Activated CD8-positive, alpha-beta T cell treated with anti-CD3 and anti-CD28 coated beads for 36 hours (primary cell): ENCODE measurements at regions not wholly inside any gene's neighbourhood (a gene's known extent, or its start where the extent isn't known, plus 50 kb on each side); places are given as distances from the start of the nearest gene placed in this dataset.

Experiments used
- ATAC-seq: fragments of 200-7000 bp; cut with Tn5 transposase; one replicate; pipeline ENCODE4 v1.10.0; 2021; ENCODE audit warnings: mild to moderate bottlenecking, moderate library complexity
- CTCF ChIA-PET: fragments of 350-600 bp; sonication (Branson Sonifier 250); formaldehyde crosslinking; loops from one replicate; lab custom pipeline; 2021; ENCODE audit warnings: antibody characterized with exemption; lab: Charles Lee
- POLR2A ChIA-PET: fragments of 350-600 bp; sonication (Branson Sonifier 250); formaldehyde crosslinking; loops from one replicate; lab custom pipeline; 2021; ENCODE audit warnings: antibody characterized with exemption; lab: Charles Lee
- DNase-seq: peaks from one replicate; pipeline ENCODE4 v3.0.0-alpha.2; 2020
- H3K27ac Mint-ChIP-seq: one replicate; pipeline ENCODE4 v1.8.0; 2021; ENCODE audit warnings: mild to moderate bottlenecking, mixed read lengths
- H3K27me3 Mint-ChIP-seq: one replicate; pipeline ENCODE4 v1.8.0; 2021; ENCODE audit warnings: mixed read lengths
- H3K36me3 Mint-ChIP-seq: one replicate; pipeline ENCODE4 v1.8.0; 2021; ENCODE audit warnings: low read depth, mixed read lengths
- H3K4me1 Mint-ChIP-seq: one replicate; pipeline ENCODE4 v1.8.0; 2021; ENCODE audit warnings: low read depth, mixed read lengths
- H3K4me3 Mint-ChIP-seq: one replicate; pipeline ENCODE4 v1.8.0; 2021; ENCODE audit warnings: mild to moderate bottlenecking, moderate library complexity, mixed read lengths
- H3K9me3 Mint-ChIP-seq: one replicate; pipeline ENCODE4 v1.8.0; 2021; ENCODE audit warnings: mixed read lengths
- CTCF ChIP-seq: fragments of 200-600 bp; IDR thresholded peaks from one replicate; pipeline ENCODE4 v1.8.0; 2022; ENCODE audit warnings: antibody characterized with exemption, mild to moderate bottlenecking
- intact Hi-C: fragments of 100-400 bp; cut with micrococcal nuclease; formaldehyde crosslinking; loops from one replicate; pipeline ENCODE4 v1.10.0; 2022

GRCh38 chr20:24402188-24402587 is 67.2 kb upstream of the SYNDIG1 start:
- no peak for DNase-seq
- ATAC-seq = no peak
- POLR2A ChIA-PET = no interaction called here
- Mint-ChIP-seq H3K36me3 (no peaks in the 10 kb centered on the region), H3K9me3 (peaks cover 3% of the 10 kb centered on the region), H3K4me3 (no peak overlapping the region), H3K4me1 (peaks cover 16% of the 10 kb centered on the region), H3K27ac (no peak overlapping the region), H3K27me3 (no peaks in the 10 kb centered on the region)
- intact Hi-C loops = no loop called here
- CTCF ChIA-PET = no interaction called here
- no peak for TF ChIP-seq CTCF

GRCh38 chr20:24395151-24395550 is 74.3 kb upstream of the SYNDIG1 start:
- ATAC-seq = no peak
- TF ChIP-seq CTCF = no peak
- DNase-seq = no peak
- CTCF ChIA-PET = no interaction called here
- peaks cover 3% of the 10 kb centered on the region for H3K9me3 Mint-ChIP-seq
- POLR2A ChIA-PET = no interaction called here
- H3K27me3 Mint-ChIP-seq = no peaks in the 10 kb centered on the region
- intact Hi-C loops = no loop called here
- H3K4me3 Mint-ChIP-seq = no peak overlapping the region
- H3K4me1 Mint-ChIP-seq = peaks cover 6% of the 10 kb centered on the region
- H3K27ac Mint-ChIP-seq = no peak overlapping the region
- H3K36me3 Mint-ChIP-seq = no peaks in the 10 kb centered on the region

GRCh38 chr20:24393903-24394302 is 75.5 kb upstream of the SYNDIG1 start:
- Mint-ChIP-seq H3K9me3 (peaks cover 3% of the 10 kb centered on the region), H3K4me3 (no peak overlapping the region), H3K27ac (no peak overlapping the region), H3K4me1 (peaks cover 18% of the 10 kb centered on the region), H3K27me3 (no peaks in the 10 kb centered on the region), H3K36me3 (no peaks in the 10 kb centered on the region)
- DNase-seq (no peak), ATAC-seq (no peak)
- CTCF ChIA-PET = no interaction called here
- POLR2A ChIA-PET = no interaction called here
- intact Hi-C loops = no loop called here
- TF ChIP-seq CTCF = no peak

GRCh38 chr20:24392612-24393011 is 76.8 kb upstream of the SYNDIG1 start:
- H3K4me1 Mint-ChIP-seq = peaks cover 25% of the 10 kb centered on the region
- no peak overlapping the region for H3K27ac Mint-ChIP-seq
- H3K9me3 Mint-ChIP-seq = no peaks in the 10 kb centered on the region
- DNase-seq (no peak), ATAC-seq (no peak)
- no peaks in the 10 kb centered on the region for H3K36me3 Mint-ChIP-seq
- ChIA-PET POLR2A (no interaction called here), CTCF (no interaction called here)
- no peak for TF ChIP-seq CTCF
- H3K4me3 Mint-ChIP-seq = no peak overlapping the region
- intact Hi-C loops = no loop called here
- no peaks in the 10 kb centered on the region for H3K27me3 Mint-ChIP-seq

- H3K27ac Mint-ChIP-seq = peak overlapping the region; percentile 58
- no peak for TF ChIP-seq CTCF
- no peaks in the 10 kb centered on the region for H3K27me3 Mint-ChIP-seq
- ChIA-PET CTCF (no interaction called here), POLR2A (no interaction called here)
- H3K4me3 Mint-ChIP-seq = no peak overlapping the region
- no peaks in the 10 kb centered on the region for H3K36me3 Mint-ChIP-seq
- intact Hi-C loops = no loop called here
- peak; percentile 57 for DNase-seq
- H3K4me1 Mint-ChIP-seq = peaks cover 34% of the 10 kb centered on the region
- peak; percentile 96 for ATAC-seq
- no peaks in the 10 kb centered on the region for H3K9me3 Mint-ChIP-seq
Observed at GRCh38 chr20:24389686-24390085, 79.7 kb upstream of the SYNDIG1 start.
